Stimulated activated CD4-positive, alpha-beta T cell treated with anti-CD3 and anti-CD28 coated beads, Interleukin-1b, Interleukin-23, amount 100 ng/mL, for 1 hour (primary cell): ENCODE measurements at regions not wholly inside any gene's neighbourhood (a gene's known extent, or its start where the extent isn't known, plus 50 kb on each side); places are given as distances from the start of the nearest gene placed in this dataset.
"Not testable (repeated sequence)": the region's sequence is repeated elsewhere in the genome, so short reads cannot be mapped to it uniquely, and the experiment has no call there.

ENCODE experiments used
- DNase-seq, 2 donors: peaks; one replicate each; pipeline ENCODE4 v3.0.0-alpha.2; 2020; ENCODE audit warnings: low read depth in 2 of 2

- DNase-seq: no peak
These were observed 199.4 kb upstream of the DDX53 start for GRCh38 chrX:22800360-22800759.

GRCh38 chrX:22800806-22801205 is 199.0 kb upstream of the DDX53 start:
- no peak for DNase-seq

GRCh38 chrX:22803353-22803752 is 196.4 kb upstream of the DDX53 start:
- no peak for DNase-seq

GRCh38 chrX:22810876-22811275 is 188.9 kb upstream of the DDX53 start:
- no peak for DNase-seq

GRCh38 chrX:22818061-22818460 is 181.7 kb upstream of the DDX53 start:
- no peak for DNase-seq

- DNase-seq: no peak
These were observed 144.1 kb upstream of the DDX53 start for GRCh38 chrX:22855693-22856092.

GRCh38 chrX:22859642-22860041 is 140.1 kb upstream of the DDX53 start:
- DNase-seq: no peak

GRCh38 chrX:22866801-22867200 is 133.0 kb upstream of the DDX53 start:
- DNase-seq: not testable (repeated sequence)

- no peak for DNase-seq
These were observed 117.2 kb upstream of the DDX53 start for GRCh38 chrX:22882543-22882942.

- no peak for DNase-seq
These were observed 109.9 kb upstream of the DDX53 start for GRCh38 chrX:22889819-22890218.

- DNase-seq: no peak
These were observed 87.1 kb upstream of the DDX53 start for GRCh38 chrX:22912616-22913015.

- no peak for DNase-seq
These were observed 76.8 kb upstream of the DDX53 start for GRCh38 chrX:22922961-22923360.

GRCh38 chrX:22934640-22935039 is 65.1 kb upstream of the DDX53 start:
- DNase-seq: no peak

GRCh38 chrX:22944945-22945344 is 54.8 kb upstream of the DDX53 start:
- DNase-seq: no peak
